ENCODE measurements at regions not wholly inside any gene's neighbourhood (a gene's known extent, or its start where the extent isn't known, plus 50 kb on each side); places are given as distances from the start of the nearest gene placed in this dataset.

- TF ChIP-seq CTCF (IDR thresholded peaks at IDR 0.05) (no peak), REST (IDR thresholded peaks at IDR 0.05) (no peak), MYC (IDR thresholded peaks at IDR 0.05; ENCODE audit: borderline replicate concordance, low read length) (no peak), ELK1 (IDR thresholded peaks at IDR 0.05; ENCODE audit: low read depth, low read length) (no peak)
These were observed 421.9 kb downstream of the LPIN1 start for GRCh38 chr2:12168354-12168753.

Data from A549 (cell line).